B cell (primary cell): ENCODE measurements at regions not wholly inside any gene's neighbourhood (a gene's known extent, or its start where the extent isn't known, plus 50 kb on each side); places are given as distances from the start of the nearest gene placed in this dataset.

Source experiments
- ATAC-seq: fragments of 200-7000 bp; cut with Tn5 transposase; one replicate; pipeline ENCODE4 v1.10.0; 2021; ENCODE audit warnings: low read depth, mild to moderate bottlenecking, moderate number of reproducible peaks, moderate library complexity
- CTCF ChIA-PET: fragments of 350-600 bp; sonication (Branson Sonifier 250); formaldehyde crosslinking; loops from one replicate; lab custom pipeline; 2021; ENCODE audit warnings: antibody characterized with exemption, inconsistent platforms; lab: Charles Lee
- POLR2A ChIA-PET: fragments of 350-600 bp; sonication (Branson Sonifier 250); formaldehyde crosslinking; loops from one replicate; lab custom pipeline; 2021; ENCODE audit warnings: antibody characterized with exemption; lab: Charles Lee
- DNase-seq: peaks from one replicate; pipeline ENCODE4 v3.0.0; 2013
- H2AFZ ChIP-seq: 2 replicates; pipeline ENCODE4 v1.6.1; 2012; ENCODE audit warnings: mild to moderate bottlenecking, low read depth, low read length; ENCODE audit not compliant: insufficient read depth, poor library complexity, severe bottlenecking
- H3K27ac ChIP-seq, 2 donors: 1 replicate in 1 of 2; 2 replicates in 1 of 2; pipeline ENCODE4 v1.5.1; 2012 to 2013; ENCODE audit warnings: low read length in 2 of 2, mild to moderate bottlenecking in 2 of 2, moderate library complexity in 1 of 2
- H3K27me3 ChIP-seq, 4 experiments: fragments of 200-600 bp in 1 of 4; sonication (generic) in 1 of 4; replicated peaks in 1 of 4; 1 replicate in 2 of 4; 2 replicates in 2 of 4; pipeline versions ENCODE4 v1.6.1 to v1.7.0; 2013 to 2016; ENCODE audit warnings: low read length in 3 of 4, mild to moderate bottlenecking in 2 of 4, mixed read lengths in 1 of 4, moderate library complexity in 1 of 4; ENCODE audit not compliant: insufficient read depth in 4 of 4, control insufficient read depth in 3 of 4; ENCODE audit errors: control extremely low read depth in 1 of 4
- H3K36me3 ChIP-seq, 2 experiments: replicated peaks in 1 of 2; 1 replicate in 1 of 2; 2 replicates in 1 of 2; pipeline versions ENCODE4 v1.6.1 to v1.7.1; 2013; ENCODE audit warnings: low read length in 1 of 2; ENCODE audit not compliant: insufficient read depth in 2 of 2, control insufficient read depth in 1 of 2; ENCODE audit errors: control extremely low read depth in 1 of 2, extremely low read depth in 1 of 2
- H3K4me1 ChIP-seq, 2 donors: fragments of 200-600 bp in 1 of 2; sonication (generic) in 1 of 2; 1 replicate in 1 of 2; 2 replicates in 1 of 2; pipeline versions ENCODE4 v1.5.1 to v1.6.1; 2013 to 2017; ENCODE audit warnings: low read length in 2 of 2; ENCODE audit not compliant: control insufficient read depth in 2 of 2, insufficient read depth in 2 of 2
- H3K4me2 ChIP-seq: replicated peaks from 2 replicates; pipeline ENCODE3; 2012; ENCODE audit warnings: mild to moderate bottlenecking, low read depth, low read length; ENCODE audit not compliant: poor library complexity, severe bottlenecking
- H3K4me3 ChIP-seq, 5 experiments: fragments of 200-600 bp in 1 of 5; sonication (generic) in 1 of 5; 1 replicate in 3 of 5; 2 replicates in 2 of 5; pipeline versions ENCODE4 v1.5.1 to v1.7.0; 2011 to 2016; ENCODE audit warnings: low read length in 4 of 5, mild to moderate bottlenecking in 4 of 5, low read depth in 2 of 5, control low read depth in 1 of 5, moderate library complexity in 1 of 5; ENCODE audit not compliant: insufficient read depth in 1 of 5; ENCODE audit errors: control extremely low read depth in 1 of 5, extremely low read depth in 1 of 5
- H3K79me2 ChIP-seq: fragments of 200-600 bp; sonication (generic); one replicate; pipeline ENCODE4 v1.6.0; 2016; ENCODE audit warnings: low read length; ENCODE audit not compliant: control insufficient read depth, insufficient read depth
- H3K9ac ChIP-seq: fragments of 200-600 bp; sonication (generic); 2 replicates; pipeline ENCODE4 v1.6.1; 2017; ENCODE audit warnings: mild to moderate bottlenecking, low read length, moderate library complexity
- H3K9me3 ChIP-seq, 3 donors: one replicate each; pipeline versions ENCODE4 v1.6.1 to v1.7.1; 2013; ENCODE audit warnings: low read length in 2 of 3; ENCODE audit not compliant: control insufficient read depth in 2 of 3, insufficient read depth in 1 of 3; ENCODE audit errors: control extremely low read depth in 1 of 3
- H4K20me1 ChIP-seq: 2 replicates; pipeline ENCODE4 v1.6.0; 2012; ENCODE audit warnings: mild to moderate bottlenecking, low read length; ENCODE audit not compliant: insufficient read depth, control insufficient read depth, poor library complexity, severe bottlenecking
- H3K27ac Mint-ChIP-seq: one replicate; pipeline ENCODE4 v1.8.0; 2021; ENCODE audit warnings: mixed read lengths
- H3K27me3 Mint-ChIP-seq: one replicate; pipeline ENCODE4 v1.8.0; 2021; ENCODE audit warnings: mixed read lengths
- H3K4me1 Mint-ChIP-seq: one replicate; pipeline ENCODE4 v1.8.0; 2021; ENCODE audit warnings: mixed read lengths
- H3K4me3 Mint-ChIP-seq: one replicate; pipeline ENCODE4 v1.8.0; 2021; ENCODE audit warnings: mixed read lengths
- H3K9me3 Mint-ChIP-seq: one replicate; pipeline ENCODE4 v1.8.0; 2022; ENCODE audit warnings: mixed read lengths; ENCODE audit not compliant: insufficient read depth
- CTCF ChIP-seq: fragments of 200-600 bp; IDR thresholded peaks from one replicate; pipeline ENCODE4 v1.8.0; 2022; ENCODE audit warnings: antibody characterized with exemption, mild to moderate bottlenecking
- EZH2 ChIP-seq: IDR thresholded peaks from 2 replicates; pipeline ENCODE4 v1.6.1; 2012; ENCODE audit warnings: borderline replicate concordance, low read depth, mild to moderate bottlenecking, moderate library complexity, low read length; ENCODE audit not compliant: insufficient read depth, poor library complexity, severe bottlenecking
- WGBS: methylation state at CpG from one replicate; pipeline ENCODE4 v1.1.5; 2013; ENCODE audit warnings: missing lambda C conversion rate; ENCODE audit not compliant: insufficient coverage; 5-methylcytosine and 5-hydroxymethylcytosine counted together
- intact Hi-C: fragments of 100-400 bp; cut with micrococcal nuclease; formaldehyde crosslinking; loops from one replicate; pipeline ENCODE4 v1.10.0; 2022

DNA sequence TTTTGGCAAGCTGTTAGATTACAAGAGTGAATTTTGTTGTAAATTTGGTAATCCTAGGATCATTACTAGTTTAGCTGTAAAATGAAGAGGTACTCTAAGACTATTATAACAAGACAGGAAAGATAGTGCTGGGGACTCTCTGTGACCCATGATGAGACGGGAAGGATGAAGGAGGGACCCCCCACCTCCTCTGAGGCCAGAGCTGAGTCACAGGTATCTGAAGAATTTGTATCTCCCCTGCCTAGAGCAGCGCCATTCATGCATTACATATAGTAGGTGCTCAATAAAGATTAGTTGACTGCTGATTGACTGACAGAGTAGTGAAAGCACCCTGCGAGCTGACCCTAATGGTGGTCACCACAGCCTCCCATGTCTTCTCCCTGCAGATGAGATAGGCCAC lies 202.8 kb downstream of the SNX18 start:
- POLR2A ChIA-PET, result no interaction called here
- Histone ChIP-seq H3K4me2 (no peak overlapping the region), H3K9me3 (peaks cover 0 to 8% (median 0%) of the 10 kb centered on the region in 3 donors), H3K9ac (no peak overlapping the region), H3K79me2 (no peaks in the 10 kb centered on the region), H3K4me1 (no peaks in the 10 kb centered on the region), H3K27ac (no peak overlapping the region), H2AFZ (no peak overlapping the region), H3K4me3 (no peak overlapping the region), H3K27me3 (no peaks in the 10 kb centered on the region), H3K36me3 (no peaks in the 10 kb centered on the region), H4K20me1 (no peaks in the 10 kb centered on the region)
- Mint-ChIP-seq H3K27ac (no peak overlapping the region), H3K27me3 (no peaks in the 10 kb centered on the region), H3K9me3 (peaks cover 2% of the 10 kb centered on the region), H3K4me3 (no peak overlapping the region), H3K4me1 (peaks cover 14% of the 10 kb centered on the region)
- intact Hi-C loops, result no loop called here
- no peak for DNase-seq
- WGBS, result 100% methylated on average over 1 of the region's 3 CpGs
- CTCF ChIA-PET, result interaction anchor here (1.7 kb wide), 1 partner anchor 202 kb away, joined by 5 read pairs; the partner anchor contains the start of gene SNX18
- TF ChIP-seq EZH2, result no peak
- no peak for TF ChIP-seq CTCF
- ATAC-seq, result no peak

GRCh38 chr5:54719384-54720283 lies 202.1 kb downstream of the SNX18 start:
- no peak overlapping the region for H3K27ac Mint-ChIP-seq
- peaks cover 14% of the 10 kb centered on the region for H3K4me1 Mint-ChIP-seq
- H3K9me3 Mint-ChIP-seq, result peaks cover 2% of the 10 kb centered on the region
- H3K4me3 ChIP-seq, result no peak overlapping the region
- no peak for DNase-seq
- intact Hi-C loops, result no loop called here
- CTCF ChIA-PET, result interaction anchor here (1.7 kb wide), 1 partner anchor 202 kb away, joined by 5 read pairs; the partner anchor contains the start of gene SNX18
- 100% methylated on average over 5 of the region's 7 CpGs for WGBS
- H3K27me3 ChIP-seq, result no peaks in the 10 kb centered on the region
- no peak overlapping the region for H3K4me2 ChIP-seq
- no peak overlapping the region for H3K27ac ChIP-seq
- no peak for TF ChIP-seq CTCF
- no peak for TF ChIP-seq EZH2
- no peaks in the 10 kb centered on the region for H4K20me1 ChIP-seq
- no peaks in the 10 kb centered on the region for H3K79me2 ChIP-seq
- no peak for ATAC-seq
- H3K4me3 Mint-ChIP-seq, result no peak overlapping the region
- POLR2A ChIA-PET, result no interaction called here
- no peaks in the 10 kb centered on the region for H3K27me3 Mint-ChIP-seq
- H2AFZ ChIP-seq, result no peak overlapping the region
- H3K4me1 ChIP-seq, result no peaks in the 10 kb centered on the region
- H3K9ac ChIP-seq, result no peak overlapping the region
- H3K9me3 ChIP-seq, result peaks cover 0 to 8% (median 0%) of the 10 kb centered on the region in 3 donors
- H3K36me3 ChIP-seq, result no peaks in the 10 kb centered on the region
